ENCODE measurements at regions not wholly inside any gene's neighbourhood (a gene's known extent, or its start where the extent isn't known, plus 50 kb on each side); places are given as distances from the start of the nearest gene placed in this dataset.

DNA sequence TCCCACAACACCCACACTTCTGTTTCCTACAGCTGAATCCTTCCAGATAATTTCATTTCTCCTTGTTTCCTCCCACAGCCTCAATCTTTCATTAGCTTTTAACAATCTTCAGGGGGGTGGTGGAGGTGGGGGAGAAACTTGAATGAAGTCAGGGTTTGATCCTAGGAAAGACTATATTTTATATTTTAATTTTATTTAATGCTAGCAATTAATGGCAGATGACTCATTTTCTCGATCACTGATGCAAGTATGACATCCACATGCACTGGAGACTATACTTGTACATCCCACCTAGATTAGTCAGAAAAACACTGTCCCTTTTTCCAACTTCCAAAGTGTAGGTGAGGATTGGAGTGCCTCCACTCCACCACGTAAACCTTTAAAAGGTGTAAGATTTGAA is 1181.3 kb upstream of the AUTS2 start:
- Histone ChIP-seq H3K9me3 (no peaks in the 10 kb centered on the region), H3K27ac (no peak overlapping the region), H3K27me3 (no peaks in the 10 kb centered on the region), H3K4me3 (no peak overlapping the region), H3K4me1 (no peaks in the 10 kb centered on the region), H3K36me3 (no peaks in the 10 kb centered on the region)
- DNase-seq, result no peak
- ATAC-seq, result no peak
- intact Hi-C loops (cut with DNase I), result no loop called here
- 64% methylated on average over 2 of the region's 2 CpGs for WGBS (ENCODE audit: insufficient coverage, low coverage, low lambda C conversion rate, missing lambda C conversion rate)
- TF ChIP-seq, protein P1, sequence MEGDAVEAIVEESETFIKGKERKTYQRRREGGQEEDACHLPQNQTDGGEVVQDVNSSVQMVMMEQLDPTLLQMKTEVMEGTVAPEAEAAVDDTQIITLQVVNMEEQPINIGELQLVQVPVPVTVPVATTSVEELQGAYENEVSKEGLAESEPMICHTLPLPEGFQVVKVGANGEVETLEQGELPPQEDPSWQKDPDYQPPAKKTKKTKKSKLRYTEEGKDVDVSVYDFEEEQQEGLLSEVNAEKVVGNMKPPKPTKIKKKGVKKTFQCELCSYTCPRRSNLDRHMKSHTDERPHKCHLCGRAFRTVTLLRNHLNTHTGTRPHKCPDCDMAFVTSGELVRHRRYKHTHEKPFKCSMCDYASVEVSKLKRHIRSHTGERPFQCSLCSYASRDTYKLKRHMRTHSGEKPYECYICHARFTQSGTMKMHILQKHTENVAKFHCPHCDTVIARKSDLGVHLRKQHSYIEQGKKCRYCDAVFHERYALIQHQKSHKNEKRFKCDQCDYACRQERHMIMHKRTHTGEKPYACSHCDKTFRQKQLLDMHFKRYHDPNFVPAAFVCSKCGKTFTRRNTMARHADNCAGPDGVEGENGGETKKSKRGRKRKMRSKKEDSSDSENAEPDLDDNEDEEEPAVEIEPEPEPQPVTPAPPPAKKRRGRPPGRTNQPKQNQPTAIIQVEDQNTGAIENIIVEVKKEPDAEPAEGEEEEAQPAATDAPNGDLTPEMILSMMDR (IDR thresholded peaks at IDR 0.05), result no peak
- TF ChIP-seq POLR2A (IDR thresholded peaks at IDR 0.05), result no peak

DNA sequence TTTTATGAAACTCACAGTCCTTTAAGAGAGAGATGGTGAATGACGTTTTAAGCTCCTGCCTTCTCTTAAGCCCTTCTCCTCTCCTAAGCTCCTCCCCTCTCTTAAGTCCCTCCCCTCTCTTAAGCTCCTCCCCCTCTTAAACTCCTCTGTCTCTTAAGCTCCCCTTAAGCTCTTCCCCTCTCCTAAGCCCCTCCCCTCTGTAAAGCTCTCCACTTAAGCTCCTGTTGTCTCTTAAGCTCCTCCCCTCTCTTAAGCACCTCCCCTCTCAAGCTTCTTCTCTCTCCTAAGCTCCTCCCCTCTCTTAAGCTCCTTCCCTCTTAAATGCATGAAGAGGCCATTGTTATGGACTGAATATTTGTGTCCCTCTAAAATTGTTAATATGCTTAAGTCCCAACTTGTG is 1180.6 kb upstream of the AUTS2 start:
- TF ChIP-seq, protein P1 (IDR thresholded peaks at IDR 0.05), result no peak
- no peak for TF ChIP-seq POLR2A (IDR thresholded peaks at IDR 0.05)

DNA sequence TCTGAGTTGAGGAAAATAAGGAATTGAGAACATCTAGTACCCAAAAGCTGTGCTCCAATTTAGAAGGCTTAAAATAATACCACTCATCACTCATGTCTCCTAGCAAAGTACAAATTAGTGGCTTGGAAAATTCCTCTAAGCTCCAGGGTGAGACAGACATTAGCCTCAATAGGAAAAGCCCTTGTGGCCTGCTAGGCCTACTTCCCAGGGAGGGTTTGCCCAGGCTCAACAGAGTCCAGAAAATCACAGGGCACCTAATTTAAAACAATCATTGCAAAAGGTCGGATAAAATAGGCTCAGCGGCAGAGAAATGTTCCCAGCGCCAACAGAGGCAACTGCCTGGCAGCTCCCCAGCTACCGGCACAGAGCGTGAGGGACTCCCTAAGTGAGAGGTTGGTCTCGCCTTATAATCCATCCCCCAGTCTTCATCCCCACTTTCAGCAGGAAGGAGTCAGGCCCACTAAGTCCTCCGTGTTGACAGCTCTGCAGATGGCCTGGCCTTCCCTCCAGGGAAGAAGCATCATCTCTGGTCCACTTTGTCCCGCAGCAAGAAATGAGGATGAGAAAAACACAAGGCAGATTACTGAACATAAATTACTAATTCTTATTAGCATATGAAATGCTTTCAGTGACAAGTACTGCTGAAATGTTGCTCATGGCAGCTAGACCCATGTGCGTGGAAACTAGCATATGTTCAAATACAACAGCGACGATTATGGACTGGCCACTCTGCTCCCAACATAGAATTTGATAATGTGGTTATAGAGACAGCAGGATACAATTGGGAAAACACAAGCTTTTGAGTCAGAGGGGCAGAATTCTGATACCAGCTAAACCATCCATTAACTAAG is 1177.7 kb upstream of the AUTS2 start:
- 81% methylated on average over 8 of the region's 11 CpGs for WGBS (ENCODE audit: insufficient coverage, low coverage, low lambda C conversion rate, missing lambda C conversion rate)
- Histone ChIP-seq H3K4me3 (no peak overlapping the region), H3K36me3 (no peaks in the 10 kb centered on the region), H3K27ac (no peak overlapping the region), H3K9me3 (no peaks in the 10 kb centered on the region), H3K27me3 (no peaks in the 10 kb centered on the region), H3K4me1 (no peaks in the 10 kb centered on the region)
- intact Hi-C loops (cut with DNase I), result no loop called here
- TF ChIP-seq POLR2A (IDR thresholded peaks at IDR 0.05), result no peak
- TF ChIP-seq, protein P1 (IDR thresholded peaks at IDR 0.05), result no peak
- DNase-seq (no peak), ATAC-seq (no peak)

More for the DNA sequence above, 1180.6 kb upstream of the AUTS2 start:
- no peak overlapping the region for H3K27ac ChIP-seq
- intact Hi-C loops (cut with DNase I), result no loop called here
- DNase-seq (no peak), ATAC-seq (no peak)
- no peaks in the 10 kb centered on the region for H3K27me3 ChIP-seq
- no peak overlapping the region for H3K4me3 ChIP-seq
- no peaks in the 10 kb centered on the region for H3K9me3 ChIP-seq
- H3K4me1 ChIP-seq, result no peaks in the 10 kb centered on the region
- H3K36me3 ChIP-seq, result no peaks in the 10 kb centered on the region
- WGBS (ENCODE audit: insufficient coverage, low coverage, low lambda C conversion rate, missing lambda C conversion rate), result 33% methylated on average over 1 of the region's 1 CpG

DNA sequence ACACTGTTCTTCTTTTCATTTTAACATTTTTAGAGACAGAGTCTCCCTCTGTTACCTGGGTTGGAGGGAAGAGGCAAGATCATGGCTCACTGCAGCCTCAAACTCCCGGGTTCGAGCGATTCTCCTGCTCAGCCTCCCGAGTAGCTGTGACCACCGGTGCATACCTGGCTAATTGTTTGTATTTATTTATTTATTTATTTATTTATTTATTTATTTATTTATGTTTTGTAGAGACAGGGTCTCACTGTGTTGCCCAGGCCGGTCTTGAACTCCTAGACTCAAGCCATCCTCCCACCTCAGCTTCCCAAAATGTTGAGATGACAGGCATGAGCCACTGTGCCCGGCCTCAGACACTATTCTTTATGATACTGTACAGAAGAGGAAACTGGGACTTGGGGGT is 1176.6 kb upstream of the AUTS2 start:
- DNase-seq (no peak), ATAC-seq (no peak)
- H3K4me3 ChIP-seq, result no peak overlapping the region
- TF ChIP-seq, protein P1 (IDR thresholded peaks at IDR 0.05), result no peak
- no peak for TF ChIP-seq POLR2A (IDR thresholded peaks at IDR 0.05)
- 93% methylated on average over 7 of the region's 7 CpGs for WGBS (ENCODE audit: insufficient coverage, low coverage, low lambda C conversion rate, missing lambda C conversion rate)
- intact Hi-C loops (cut with DNase I), result no loop called here
- no peaks in the 10 kb centered on the region for H3K27me3 ChIP-seq
- no peaks in the 10 kb centered on the region for H3K36me3 ChIP-seq
- no peak overlapping the region for H3K27ac ChIP-seq
- no peaks in the 10 kb centered on the region for H3K4me1 ChIP-seq
- no peaks in the 10 kb centered on the region for H3K9me3 ChIP-seq
